ENCODE measurements at regions not wholly inside any gene's neighbourhood (a gene's known extent, or its start where the extent isn't known, plus 50 kb on each side); places are given as distances from the start of the nearest gene placed in this dataset.

GRCh38 chr2:116859708-116860107 lies 954.8 kb upstream of the DDX18 start:
- TF ChIP-seq CTCF (IDR thresholded peaks at IDR 0.05; ENCODE audit: low read depth, low read length), result no peak
- in situ Hi-C loops (cut with HindIII; ENCODE audit: low sequenced_read_pairs), result no loop called here
- no peak for DNase-seq (ENCODE audit: low read depth, low spot score)
- no peak overlapping the region for H3K4me3 ChIP-seq (ENCODE audit: low read depth, low read length)

- no peak for DNase-seq (ENCODE audit: low read depth, low spot score)
- TF ChIP-seq CTCF (IDR thresholded peaks at IDR 0.05; ENCODE audit: low read depth, low read length), result no peak
- H3K4me3 ChIP-seq (ENCODE audit: low read depth, low read length), result no peak overlapping the region
- in situ Hi-C loops (cut with HindIII; ENCODE audit: low sequenced_read_pairs), result no loop called here
These were observed 940.5 kb upstream of the DDX18 start for GRCh38 chr2:116874021-116874420.

GRCh38 chr2:116877274-116877673 lies 937.2 kb upstream of the DDX18 start:
- TF ChIP-seq CTCF (IDR thresholded peaks at IDR 0.05; ENCODE audit: low read depth, low read length), result no peak
- no peak overlapping the region for H3K4me3 ChIP-seq (ENCODE audit: low read depth, low read length)
- no peak for DNase-seq (ENCODE audit: low read depth, low spot score)
- in situ Hi-C loops (cut with HindIII; ENCODE audit: low sequenced_read_pairs), result no loop called here

GRCh38 chr2:116877944-116878343 lies 936.5 kb upstream of the DDX18 start:
- in situ Hi-C loops (cut with HindIII; ENCODE audit: low sequenced_read_pairs), result no loop called here
- DNase-seq (ENCODE audit: low read depth, low spot score), result no peak
- no peak for TF ChIP-seq CTCF (IDR thresholded peaks at IDR 0.05; ENCODE audit: low read depth, low read length)
- no peak overlapping the region for H3K4me3 ChIP-seq (ENCODE audit: low read depth, low read length)

GRCh38 chr2:116879650-116880160 lies 934.8 kb upstream of the DDX18 start:
- in situ Hi-C loops (cut with HindIII; ENCODE audit: low sequenced_read_pairs), result no loop called here
- DNase-seq (ENCODE audit: low read depth, low spot score), result no peak
- no peak for TF ChIP-seq CTCF (IDR thresholded peaks at IDR 0.05; ENCODE audit: low read depth, low read length)
- H3K4me3 ChIP-seq (ENCODE audit: low read depth, low read length), result no peak overlapping the region

- H3K4me3 ChIP-seq (ENCODE audit: low read depth, low read length), result no peak overlapping the region
- in situ Hi-C loops (cut with HindIII; ENCODE audit: low sequenced_read_pairs), result no loop called here
- DNase-seq (ENCODE audit: low read depth, low spot score), result no peak
- no peak for TF ChIP-seq CTCF (IDR thresholded peaks at IDR 0.05; ENCODE audit: low read depth, low read length)
These were observed 923.3 kb upstream of the DDX18 start for GRCh38 chr2:116891191-116891590.

GRCh38 chr2:116911540-116911939 lies 903.0 kb upstream of the DDX18 start:
- no peak overlapping the region for H3K4me3 ChIP-seq (ENCODE audit: low read depth, low read length)
- no peak for DNase-seq (ENCODE audit: low read depth, low spot score)
- TF ChIP-seq CTCF (IDR thresholded peaks at IDR 0.05; ENCODE audit: low read depth, low read length), result no peak
- in situ Hi-C loops (cut with HindIII; ENCODE audit: low sequenced_read_pairs), result no loop called here
